ENCODE measurements at regions not wholly inside any gene's neighbourhood (a gene's known extent, or its start where the extent isn't known, plus 50 kb on each side); places are given as distances from the start of the nearest gene placed in this dataset.

- no peak for DNase-seq (ENCODE audit: extremely low read depth, low read depth)
These were observed 258.8 kb downstream of the GPD2 start for GRCh38 chr2:156695020-156695419.

- no peak for DNase-seq (ENCODE audit: extremely low read depth, low read depth)
These were observed 259.4 kb downstream of the GPD2 start for GRCh38 chr2:156695595-156695994.

DNA sequence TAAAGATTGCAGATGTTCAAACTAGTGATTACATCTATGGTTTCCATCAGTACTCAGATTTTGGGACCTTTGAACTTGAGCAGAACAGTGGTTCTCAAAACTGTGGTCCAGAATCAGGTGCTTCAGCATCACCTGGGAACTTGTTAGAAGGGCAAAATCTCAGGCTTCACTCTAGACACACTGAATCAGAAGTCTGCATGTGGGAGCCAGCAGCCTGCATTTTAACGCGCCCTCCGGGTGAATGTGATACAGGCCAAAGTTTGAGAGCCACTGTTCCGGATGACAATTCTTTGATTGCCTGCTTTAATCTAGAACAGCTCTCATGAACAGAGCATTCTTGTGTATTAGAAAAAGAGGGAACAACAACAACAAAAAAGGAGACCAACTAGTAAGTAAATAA, 261.7 kb downstream of the GPD2 start:
- no peak for DNase-seq (ENCODE audit: extremely low read depth, low read depth)

DNA sequence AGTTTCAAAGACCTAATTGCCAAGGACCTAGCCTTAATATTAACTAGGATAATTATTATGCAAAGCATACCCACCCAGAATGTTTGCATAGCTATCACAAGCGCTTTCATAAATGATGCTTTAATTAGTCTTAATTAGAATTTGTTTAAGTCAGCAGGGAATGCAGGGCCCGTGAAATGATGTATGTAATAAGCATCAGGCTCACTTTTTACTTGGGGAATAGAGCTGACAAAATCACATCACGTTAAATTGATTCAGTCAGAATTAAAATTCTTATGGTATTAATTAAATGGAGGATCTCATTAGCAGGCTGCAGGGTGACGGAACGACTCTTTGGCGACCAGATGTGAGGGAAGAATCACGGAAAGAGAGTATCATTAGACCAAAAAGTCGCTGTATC, 264.5 kb downstream of the GPD2 start:
- no peak for DNase-seq (ENCODE audit: extremely low read depth, low read depth)

DNA sequence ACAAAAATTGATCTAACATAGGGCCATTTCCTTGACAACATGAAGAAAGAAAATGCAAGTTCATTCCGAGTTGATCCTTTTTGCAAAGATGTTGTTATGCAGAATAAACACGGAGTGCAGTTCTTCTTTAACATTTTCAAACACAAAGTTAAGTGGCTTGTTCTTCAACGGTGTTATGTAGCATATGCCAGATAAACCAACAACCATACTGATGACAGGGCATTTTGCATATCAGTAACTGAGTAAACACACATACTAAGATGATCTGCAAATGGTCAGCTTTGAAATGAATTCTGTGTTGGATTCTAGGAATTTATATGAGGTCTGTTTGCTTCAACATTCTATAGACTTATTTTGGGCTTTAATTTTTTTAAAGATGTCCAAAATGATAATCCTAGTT, 266.4 kb downstream of the GPD2 start:
- DNase-seq (ENCODE audit: extremely low read depth, low read depth) = no peak

- no peak for DNase-seq (ENCODE audit: extremely low read depth, low read depth)
These were observed 267.5 kb downstream of the GPD2 start for GRCh38 chr2:156703642-156704041.

DNA sequence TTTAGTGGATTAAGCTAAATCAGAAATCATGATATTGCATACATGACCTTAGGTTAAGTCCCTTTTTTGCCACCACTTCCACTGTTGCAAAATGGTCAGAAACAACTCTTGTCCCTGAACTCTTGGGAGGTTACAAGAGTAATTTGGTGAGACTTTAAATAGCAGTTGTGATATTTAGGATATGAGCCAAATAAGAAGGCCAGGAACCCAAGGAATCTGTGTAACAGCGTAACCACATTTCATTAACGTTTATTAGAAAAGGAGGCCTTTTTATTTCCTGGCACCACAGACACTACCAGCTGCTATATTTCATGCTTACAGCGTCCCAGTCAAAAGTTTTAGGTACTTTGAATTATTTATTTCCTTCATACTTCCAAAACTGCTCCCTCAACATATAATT, 268.0 kb downstream of the GPD2 start:
- DNase-seq (ENCODE audit: extremely low read depth, low read depth) = no peak

- no peak for DNase-seq (ENCODE audit: extremely low read depth, low read depth)
These were observed 268.4 kb downstream of the GPD2 start for GRCh38 chr2:156704617-156705016.

GRCh38 chr2:156706576-156706975, 270.4 kb downstream of the GPD2 start:
- no peak for DNase-seq (ENCODE audit: extremely low read depth, low read depth)

DNA sequence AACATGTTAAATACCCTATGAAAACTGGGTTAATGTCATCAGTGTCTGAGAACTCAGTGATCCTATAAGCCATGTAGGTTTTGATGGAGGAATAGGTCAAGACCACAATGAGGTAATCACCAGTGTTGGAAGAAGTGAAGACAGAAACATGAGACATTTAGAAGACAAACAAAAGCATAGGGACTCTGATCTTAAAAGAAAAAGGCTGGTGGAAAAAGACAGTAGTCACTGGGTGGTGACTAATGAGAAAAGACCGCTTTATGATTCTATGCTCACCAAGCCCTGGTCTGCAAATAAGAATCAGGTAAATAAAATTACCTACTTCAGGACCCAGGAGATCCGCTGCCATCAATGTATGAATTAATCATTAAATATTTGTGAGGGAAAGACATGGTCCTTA, 271.9 kb downstream of the GPD2 start:
- DNase-seq (ENCODE audit: extremely low read depth, low read depth) = no peak

DNA sequence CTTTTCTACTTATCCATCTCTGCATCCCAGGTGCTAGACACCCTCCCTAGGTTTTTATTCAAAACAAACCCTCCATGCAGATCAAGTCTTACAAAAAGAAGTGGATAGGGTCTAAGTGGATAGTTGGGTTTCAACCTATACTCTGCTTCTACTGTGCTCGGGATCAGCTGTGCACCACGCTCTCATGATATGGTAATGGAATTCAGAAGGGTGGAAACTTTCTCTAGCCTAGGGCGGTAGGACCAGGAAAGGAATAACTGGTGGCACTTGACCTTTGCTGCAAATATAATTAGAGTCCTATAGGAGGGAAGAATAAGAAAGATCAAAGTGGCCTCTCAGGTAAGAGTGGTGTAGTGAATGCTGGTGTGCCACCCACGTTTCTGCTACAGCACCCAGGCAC, 272.9 kb downstream of the GPD2 start:
- DNase-seq (ENCODE audit: extremely low read depth, low read depth) = no peak

DNA sequence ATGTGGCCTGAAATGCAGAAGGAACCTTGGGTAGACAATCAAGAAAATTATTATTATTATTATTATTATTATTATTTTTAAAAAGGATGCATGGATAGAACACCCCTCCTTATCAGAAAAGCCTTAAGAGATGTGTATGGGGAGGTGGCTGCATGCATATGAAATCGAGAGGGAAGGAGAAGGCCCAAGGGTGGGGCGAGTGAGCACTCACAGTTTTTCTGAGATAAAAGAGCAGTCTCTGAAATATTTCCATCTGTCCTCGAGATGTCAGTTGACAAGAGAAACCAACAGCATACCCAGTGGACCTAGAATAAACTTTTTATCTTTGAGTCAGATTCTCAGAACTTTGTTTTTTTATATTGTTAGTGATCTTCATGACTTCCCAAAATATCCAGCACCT, 282.9 kb downstream of the GPD2 start:
- DNase-seq (ENCODE audit: extremely low read depth, low read depth) = no peak

DNA sequence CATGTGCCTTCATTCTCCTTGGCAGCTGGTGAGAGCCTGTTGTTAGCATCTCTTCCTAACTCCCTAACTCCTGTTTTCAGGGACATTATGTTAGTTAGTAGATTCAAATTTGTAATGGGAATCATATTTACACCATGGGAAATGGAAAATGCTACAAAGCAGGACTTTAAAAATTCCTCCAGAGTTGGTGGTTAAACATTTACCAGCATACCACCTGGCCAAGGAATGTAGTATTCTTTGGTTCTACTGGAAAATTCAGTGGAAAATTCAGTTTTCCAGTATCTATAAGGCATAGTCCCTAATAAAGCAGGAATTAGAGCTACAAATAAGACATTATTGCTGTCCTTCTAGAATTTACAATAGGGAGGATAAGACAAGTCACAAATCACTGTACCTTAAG, 291.7 kb downstream of the GPD2 start:
- DNase-seq (ENCODE audit: extremely low read depth, low read depth) = no peak

DNA sequence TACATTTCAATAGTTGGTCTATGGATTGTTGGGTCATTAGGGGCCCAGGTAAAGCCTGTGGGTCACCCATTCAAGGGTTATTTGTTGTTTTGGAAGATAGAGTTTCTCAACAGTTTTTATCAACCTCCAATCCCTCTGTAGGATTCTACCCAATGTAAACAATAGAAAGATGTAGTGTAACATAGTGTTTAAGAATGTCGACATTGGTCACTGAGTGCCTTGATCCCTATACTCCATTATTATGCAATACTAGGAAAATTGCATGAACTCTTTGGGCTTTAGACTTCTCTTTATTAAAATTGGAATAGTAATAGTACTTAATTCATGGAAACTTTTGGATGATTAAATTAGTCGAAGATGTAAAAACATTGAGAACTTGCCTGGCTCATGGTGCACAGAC, 292.1 kb downstream of the GPD2 start:
- no peak for DNase-seq (ENCODE audit: extremely low read depth, low read depth)

- DNase-seq (ENCODE audit: extremely low read depth, low read depth) = no peak
These were observed 295.3 kb downstream of the GPD2 start for GRCh38 chr2:156731506-156731905.

- no peak for DNase-seq (ENCODE audit: extremely low read depth, low read depth)
These were observed 300.8 kb downstream of the GPD2 start for GRCh38 chr2:156736950-156737349.

GRCh38 chr2:156739301-156739700, 303.1 kb downstream of the GPD2 start:
- DNase-seq (ENCODE audit: extremely low read depth, low read depth) = no peak

DNA sequence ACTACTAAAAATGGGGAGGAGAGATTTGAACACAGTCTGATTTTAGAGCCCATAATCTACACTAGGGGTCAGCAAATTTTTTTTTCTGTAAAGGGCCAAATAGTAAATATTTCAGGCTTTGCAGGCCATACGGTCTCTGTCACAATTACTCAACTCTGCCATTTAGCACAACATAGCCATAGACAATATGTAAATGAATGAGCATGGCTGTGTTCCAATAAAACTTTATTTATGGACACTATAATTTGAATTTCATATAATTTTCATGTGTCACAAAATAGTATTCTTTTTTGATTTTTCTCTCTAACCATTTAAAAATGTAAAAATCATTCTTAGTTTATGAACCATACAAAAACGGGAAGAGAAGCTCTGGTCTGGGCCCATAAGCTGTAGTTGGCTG, 309.4 kb downstream of the GPD2 start:
- no peak for DNase-seq (ENCODE audit: extremely low read depth, low read depth)

- no peak for DNase-seq (ENCODE audit: extremely low read depth, low read depth)
These were observed 312.0 kb downstream of the GPD2 start for GRCh38 chr2:156748221-156748620.

DNA sequence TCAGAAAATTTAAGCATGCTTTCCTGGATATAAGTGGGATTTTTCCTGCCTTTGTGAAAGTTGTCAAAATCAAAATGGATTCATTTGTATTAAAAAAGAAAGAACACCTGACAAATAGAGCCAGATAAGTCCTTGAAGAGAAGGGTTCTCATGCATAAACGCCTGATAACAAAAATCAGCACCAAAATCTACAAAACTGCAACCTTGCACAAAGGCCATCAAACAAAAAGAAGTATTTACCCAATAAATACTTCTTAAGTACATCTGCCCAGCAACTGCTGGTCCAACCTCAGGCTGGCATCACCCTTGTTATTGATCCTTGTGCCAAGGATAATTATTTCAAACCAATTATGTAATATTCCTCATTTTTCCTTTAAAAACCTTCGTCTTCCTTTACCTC, 315.9 kb downstream of the GPD2 start:
- no peak for DNase-seq (ENCODE audit: extremely low read depth, low read depth)

- DNase-seq (ENCODE audit: extremely low read depth, low read depth) = no peak
These were observed 317.6 kb downstream of the GPD2 start for GRCh38 chr2:156753766-156754165.

DNA sequence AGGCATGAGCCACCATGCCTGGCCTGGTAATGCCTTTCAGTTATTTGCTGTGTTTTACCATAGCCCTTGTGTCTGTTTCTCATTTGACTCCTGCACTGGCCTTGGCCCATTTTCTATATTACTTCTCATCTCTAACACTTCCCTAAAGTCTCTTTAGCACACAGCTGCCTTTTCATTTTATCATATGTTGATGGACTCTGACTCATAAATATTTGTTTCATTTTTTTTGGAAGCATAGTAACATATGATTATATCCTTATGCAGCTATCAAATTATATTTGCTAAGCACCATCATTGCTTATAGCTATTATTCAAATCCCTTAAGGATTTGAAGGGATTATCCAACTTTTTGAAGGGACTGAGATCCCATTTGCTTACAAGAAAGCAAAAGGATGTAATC, 320.3 kb downstream of the GPD2 start:
- no peak for DNase-seq (ENCODE audit: extremely low read depth, low read depth)

DNA sequence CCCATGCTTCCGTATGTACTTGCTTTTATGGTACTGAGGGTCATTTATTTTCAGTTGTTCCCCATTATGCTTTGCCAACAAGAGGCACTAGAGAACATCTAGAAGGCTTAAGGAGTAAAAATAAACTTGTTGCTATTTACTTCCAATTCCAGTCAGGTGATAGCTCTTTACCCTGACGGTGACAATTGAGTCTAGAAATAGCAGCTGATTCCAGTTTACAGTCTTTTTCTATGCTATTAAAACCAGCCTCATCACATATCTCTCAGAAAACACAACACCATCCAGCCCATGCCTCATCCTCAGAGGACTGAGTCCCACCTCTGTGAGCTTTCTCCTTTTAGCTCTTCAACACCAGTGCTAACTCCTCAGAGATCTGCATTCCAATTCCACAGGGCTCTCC, 327.0 kb downstream of the GPD2 start:
- DNase-seq (ENCODE audit: extremely low read depth, low read depth) = no peak

DNA sequence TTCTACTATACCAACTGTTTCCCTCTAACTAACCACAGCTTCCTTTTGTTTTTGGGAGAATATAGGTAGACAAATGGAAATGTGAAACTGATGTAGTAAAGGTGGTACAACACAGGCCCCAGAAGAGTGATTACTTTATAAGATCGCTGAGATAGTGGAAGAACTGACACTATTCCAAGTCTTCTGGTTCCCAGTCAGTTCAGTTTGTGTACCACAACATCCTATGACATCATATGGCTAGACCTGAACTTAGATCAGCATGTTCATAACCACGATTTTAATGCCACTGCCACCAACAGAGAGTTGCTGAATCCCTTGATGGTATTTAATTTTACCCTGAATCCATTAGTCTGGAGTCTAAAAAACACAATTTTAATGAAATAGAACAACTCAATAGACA, 328.9 kb downstream of the GPD2 start:
- no peak for DNase-seq (ENCODE audit: extremely low read depth, low read depth)
